MM.1S (cell line): ENCODE measurements at regions not wholly inside any gene's neighbourhood (a gene's known extent, or its start where the extent isn't known, plus 50 kb on each side); places are given as distances from the start of the nearest gene placed in this dataset.

ENCODE experiments used
- EZH2phosphoT487 ChIP-seq: fragments of 300-600 bp; sonication (generic); IDR thresholded peaks from 2 replicates; pipeline ENCODE4 v1.6.1; 2018; ENCODE audit warnings: antibody characterized with exemption, low read length
- TF ChIP-seq, protein P1 (sequence below): fragments of 300-600 bp; sonication (generic); IDR thresholded peaks from 2 replicates; pipeline ENCODE4 v1.5.1; 2016; ENCODE audit warnings: antibody characterized with exemption, low read length, mixed read lengths

DNA sequence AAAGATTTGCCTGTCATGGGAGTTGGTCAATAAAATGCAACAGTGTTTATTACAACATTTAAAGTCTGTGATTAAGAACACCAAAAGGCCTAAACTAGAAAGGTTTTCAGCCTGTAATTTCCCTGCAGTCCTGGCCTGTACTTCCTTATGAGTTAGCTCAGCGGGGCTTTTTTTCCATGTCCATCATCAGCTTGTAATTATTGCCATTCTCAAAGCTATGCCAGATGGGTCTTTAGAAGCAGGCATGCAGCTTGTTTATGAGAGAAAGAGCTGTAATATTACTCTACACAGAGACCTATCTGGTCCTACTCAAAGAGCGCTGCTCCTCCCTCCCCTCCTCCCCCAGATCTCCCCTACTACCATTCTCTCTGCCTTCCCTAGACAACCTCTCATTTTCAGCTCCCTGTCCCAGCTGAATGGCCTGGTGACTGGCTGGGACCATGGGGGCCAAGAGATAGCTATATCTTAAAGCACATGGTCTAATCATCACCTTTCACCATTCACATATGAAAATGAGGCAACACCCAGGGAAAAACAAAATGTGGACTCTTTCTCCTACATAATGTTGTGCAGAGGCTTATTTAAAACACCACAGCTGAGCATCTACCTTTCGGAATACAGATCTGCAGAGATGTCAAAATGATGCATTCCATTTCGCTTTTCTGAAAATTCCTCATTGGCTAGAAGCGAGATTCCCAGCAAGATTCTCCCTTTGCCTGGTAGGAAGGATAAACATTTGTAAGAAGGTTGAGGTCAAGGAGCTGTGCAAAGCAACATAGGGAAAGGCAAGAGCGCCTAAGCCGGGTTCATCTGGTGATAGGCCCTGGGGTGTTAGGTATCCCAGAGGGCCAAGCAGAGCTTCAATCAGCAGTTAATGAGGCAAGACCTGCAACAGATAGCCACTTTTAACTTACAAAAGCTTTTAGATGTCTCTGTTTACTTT is 209.7 kb upstream of the CDKN3 start:
- TF ChIP-seq, protein P1, sequence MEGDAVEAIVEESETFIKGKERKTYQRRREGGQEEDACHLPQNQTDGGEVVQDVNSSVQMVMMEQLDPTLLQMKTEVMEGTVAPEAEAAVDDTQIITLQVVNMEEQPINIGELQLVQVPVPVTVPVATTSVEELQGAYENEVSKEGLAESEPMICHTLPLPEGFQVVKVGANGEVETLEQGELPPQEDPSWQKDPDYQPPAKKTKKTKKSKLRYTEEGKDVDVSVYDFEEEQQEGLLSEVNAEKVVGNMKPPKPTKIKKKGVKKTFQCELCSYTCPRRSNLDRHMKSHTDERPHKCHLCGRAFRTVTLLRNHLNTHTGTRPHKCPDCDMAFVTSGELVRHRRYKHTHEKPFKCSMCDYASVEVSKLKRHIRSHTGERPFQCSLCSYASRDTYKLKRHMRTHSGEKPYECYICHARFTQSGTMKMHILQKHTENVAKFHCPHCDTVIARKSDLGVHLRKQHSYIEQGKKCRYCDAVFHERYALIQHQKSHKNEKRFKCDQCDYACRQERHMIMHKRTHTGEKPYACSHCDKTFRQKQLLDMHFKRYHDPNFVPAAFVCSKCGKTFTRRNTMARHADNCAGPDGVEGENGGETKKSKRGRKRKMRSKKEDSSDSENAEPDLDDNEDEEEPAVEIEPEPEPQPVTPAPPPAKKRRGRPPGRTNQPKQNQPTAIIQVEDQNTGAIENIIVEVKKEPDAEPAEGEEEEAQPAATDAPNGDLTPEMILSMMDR: no peak
- TF ChIP-seq EZH2phosphoT487: no peak
